B cell (primary cell): ENCODE measurements at regions not wholly inside any gene's neighbourhood (a gene's known extent, or its start where the extent isn't known, plus 50 kb on each side); places are given as distances from the start of the nearest gene placed in this dataset.

ENCODE experiments used
- ATAC-seq: fragments of 200-7000 bp; cut with Tn5 transposase; one replicate; pipeline ENCODE4 v1.10.0; 2021; ENCODE audit warnings: low read depth, mild to moderate bottlenecking, moderate number of reproducible peaks, moderate library complexity
- CTCF ChIA-PET: fragments of 350-600 bp; sonication (Branson Sonifier 250); formaldehyde crosslinking; loops from one replicate; lab custom pipeline; 2021; ENCODE audit warnings: antibody characterized with exemption, inconsistent platforms; lab: Charles Lee
- POLR2A ChIA-PET: fragments of 350-600 bp; sonication (Branson Sonifier 250); formaldehyde crosslinking; loops from one replicate; lab custom pipeline; 2021; ENCODE audit warnings: antibody characterized with exemption; lab: Charles Lee
- DNase-seq: peaks from one replicate; pipeline ENCODE4 v3.0.0; 2013
- H2AFZ ChIP-seq: 2 replicates; pipeline ENCODE4 v1.6.1; 2012; ENCODE audit warnings: mild to moderate bottlenecking, low read depth, low read length; ENCODE audit not compliant: insufficient read depth, poor library complexity, severe bottlenecking
- H3K27ac ChIP-seq, 2 donors: 1 replicate in 1 of 2; 2 replicates in 1 of 2; pipeline ENCODE4 v1.5.1; 2012 to 2013; ENCODE audit warnings: low read length in 2 of 2, mild to moderate bottlenecking in 2 of 2, moderate library complexity in 1 of 2
- H3K27me3 ChIP-seq, 4 experiments: fragments of 200-600 bp in 1 of 4; sonication (generic) in 1 of 4; replicated peaks in 1 of 4; 1 replicate in 2 of 4; 2 replicates in 2 of 4; pipeline versions ENCODE4 v1.6.1 to v1.7.0; 2013 to 2016; ENCODE audit warnings: low read length in 3 of 4, mild to moderate bottlenecking in 2 of 4, mixed read lengths in 1 of 4, moderate library complexity in 1 of 4; ENCODE audit not compliant: insufficient read depth in 4 of 4, control insufficient read depth in 3 of 4; ENCODE audit errors: control extremely low read depth in 1 of 4
- H3K36me3 ChIP-seq, 2 experiments: replicated peaks in 1 of 2; 1 replicate in 1 of 2; 2 replicates in 1 of 2; pipeline versions ENCODE4 v1.6.1 to v1.7.1; 2013; ENCODE audit warnings: low read length in 1 of 2; ENCODE audit not compliant: insufficient read depth in 2 of 2, control insufficient read depth in 1 of 2; ENCODE audit errors: control extremely low read depth in 1 of 2, extremely low read depth in 1 of 2
- H3K4me1 ChIP-seq, 2 donors: fragments of 200-600 bp in 1 of 2; sonication (generic) in 1 of 2; 1 replicate in 1 of 2; 2 replicates in 1 of 2; pipeline versions ENCODE4 v1.5.1 to v1.6.1; 2013 to 2017; ENCODE audit warnings: low read length in 2 of 2; ENCODE audit not compliant: control insufficient read depth in 2 of 2, insufficient read depth in 2 of 2
- H3K4me2 ChIP-seq: replicated peaks from 2 replicates; pipeline ENCODE3; 2012; ENCODE audit warnings: mild to moderate bottlenecking, low read depth, low read length; ENCODE audit not compliant: poor library complexity, severe bottlenecking
- H3K4me3 ChIP-seq, 5 experiments: fragments of 200-600 bp in 1 of 5; sonication (generic) in 1 of 5; 1 replicate in 3 of 5; 2 replicates in 2 of 5; pipeline versions ENCODE4 v1.5.1 to v1.7.0; 2011 to 2016; ENCODE audit warnings: low read length in 4 of 5, mild to moderate bottlenecking in 4 of 5, low read depth in 2 of 5, control low read depth in 1 of 5, moderate library complexity in 1 of 5; ENCODE audit not compliant: insufficient read depth in 1 of 5; ENCODE audit errors: control extremely low read depth in 1 of 5, extremely low read depth in 1 of 5
- H3K79me2 ChIP-seq: fragments of 200-600 bp; sonication (generic); one replicate; pipeline ENCODE4 v1.6.0; 2016; ENCODE audit warnings: low read length; ENCODE audit not compliant: control insufficient read depth, insufficient read depth
- H3K9ac ChIP-seq: fragments of 200-600 bp; sonication (generic); 2 replicates; pipeline ENCODE4 v1.6.1; 2017; ENCODE audit warnings: mild to moderate bottlenecking, low read length, moderate library complexity
- H3K9me3 ChIP-seq, 3 donors: one replicate each; pipeline versions ENCODE4 v1.6.1 to v1.7.1; 2013; ENCODE audit warnings: low read length in 2 of 3; ENCODE audit not compliant: control insufficient read depth in 2 of 3, insufficient read depth in 1 of 3; ENCODE audit errors: control extremely low read depth in 1 of 3
- H4K20me1 ChIP-seq: 2 replicates; pipeline ENCODE4 v1.6.0; 2012; ENCODE audit warnings: mild to moderate bottlenecking, low read length; ENCODE audit not compliant: insufficient read depth, control insufficient read depth, poor library complexity, severe bottlenecking
- H3K27ac Mint-ChIP-seq: one replicate; pipeline ENCODE4 v1.8.0; 2021; ENCODE audit warnings: mixed read lengths
- H3K27me3 Mint-ChIP-seq: one replicate; pipeline ENCODE4 v1.8.0; 2021; ENCODE audit warnings: mixed read lengths
- H3K4me1 Mint-ChIP-seq: one replicate; pipeline ENCODE4 v1.8.0; 2021; ENCODE audit warnings: mixed read lengths
- H3K4me3 Mint-ChIP-seq: one replicate; pipeline ENCODE4 v1.8.0; 2021; ENCODE audit warnings: mixed read lengths
- H3K9me3 Mint-ChIP-seq: one replicate; pipeline ENCODE4 v1.8.0; 2022; ENCODE audit warnings: mixed read lengths; ENCODE audit not compliant: insufficient read depth
- EZH2 ChIP-seq: IDR thresholded peaks from 2 replicates; pipeline ENCODE4 v1.6.1; 2012; ENCODE audit warnings: borderline replicate concordance, low read depth, mild to moderate bottlenecking, moderate library complexity, low read length; ENCODE audit not compliant: insufficient read depth, poor library complexity, severe bottlenecking
- WGBS: methylation state at CpG from one replicate; pipeline ENCODE4 v1.1.5; 2013; ENCODE audit warnings: missing lambda C conversion rate; ENCODE audit not compliant: insufficient coverage; 5-methylcytosine and 5-hydroxymethylcytosine counted together
- intact Hi-C: fragments of 100-400 bp; cut with micrococcal nuclease; formaldehyde crosslinking; loops from one replicate; pipeline ENCODE4 v1.10.0; 2022
- TF ChIP-seq, protein P1 (sequence below): fragments of 200-600 bp; IDR thresholded peaks from one replicate; pipeline ENCODE4 v1.8.0; 2022; ENCODE audit warnings: antibody characterized with exemption, mild to moderate bottlenecking

DNA sequence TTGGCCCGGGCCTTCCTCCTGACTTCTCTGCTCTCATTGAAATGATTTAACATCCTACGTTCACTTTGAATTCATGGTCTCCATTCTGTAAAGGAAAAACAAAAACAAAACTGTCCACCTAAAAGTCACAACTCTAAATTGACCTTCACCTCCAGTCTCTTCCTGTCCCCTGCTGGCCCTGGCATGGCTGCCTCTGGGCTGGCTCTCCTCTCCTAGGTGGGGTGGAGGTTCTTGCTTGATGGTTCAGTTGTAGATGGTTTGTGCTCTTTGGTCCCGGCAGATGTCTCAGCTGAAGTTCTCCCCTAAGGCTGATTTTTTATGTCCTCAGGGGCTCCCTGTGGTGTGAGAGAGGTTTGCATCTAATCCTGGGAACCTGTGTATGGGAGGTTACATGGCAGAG lies 121.1 kb downstream of the ACKR3 start:
- no peaks in the 10 kb centered on the region for H3K9me3 Mint-ChIP-seq
- POLR2A ChIA-PET, result no interaction called here
- no peak for ATAC-seq

DNA sequence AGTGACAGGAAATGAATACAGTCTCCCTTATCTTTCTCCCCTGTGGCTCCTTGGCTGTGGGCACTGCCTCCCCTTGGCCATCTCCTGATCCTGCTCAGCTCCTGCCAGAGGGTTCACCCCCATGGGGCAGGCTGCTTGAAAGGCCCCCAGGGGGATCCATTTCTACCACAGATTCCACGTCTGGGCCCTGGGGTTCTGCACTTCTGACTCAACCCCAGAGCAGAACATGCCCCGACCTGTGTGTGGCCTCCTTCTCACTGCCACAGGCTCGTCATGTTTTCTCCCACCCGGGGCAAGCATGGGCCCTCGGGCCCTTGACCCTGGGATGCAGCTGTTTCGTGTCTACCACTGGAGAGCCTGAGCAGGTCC lies 122.2 kb downstream of the ACKR3 start:
- H3K27ac Mint-ChIP-seq, result no peak overlapping the region
- TF ChIP-seq EZH2, result no peak
- TF ChIP-seq, protein P1, sequence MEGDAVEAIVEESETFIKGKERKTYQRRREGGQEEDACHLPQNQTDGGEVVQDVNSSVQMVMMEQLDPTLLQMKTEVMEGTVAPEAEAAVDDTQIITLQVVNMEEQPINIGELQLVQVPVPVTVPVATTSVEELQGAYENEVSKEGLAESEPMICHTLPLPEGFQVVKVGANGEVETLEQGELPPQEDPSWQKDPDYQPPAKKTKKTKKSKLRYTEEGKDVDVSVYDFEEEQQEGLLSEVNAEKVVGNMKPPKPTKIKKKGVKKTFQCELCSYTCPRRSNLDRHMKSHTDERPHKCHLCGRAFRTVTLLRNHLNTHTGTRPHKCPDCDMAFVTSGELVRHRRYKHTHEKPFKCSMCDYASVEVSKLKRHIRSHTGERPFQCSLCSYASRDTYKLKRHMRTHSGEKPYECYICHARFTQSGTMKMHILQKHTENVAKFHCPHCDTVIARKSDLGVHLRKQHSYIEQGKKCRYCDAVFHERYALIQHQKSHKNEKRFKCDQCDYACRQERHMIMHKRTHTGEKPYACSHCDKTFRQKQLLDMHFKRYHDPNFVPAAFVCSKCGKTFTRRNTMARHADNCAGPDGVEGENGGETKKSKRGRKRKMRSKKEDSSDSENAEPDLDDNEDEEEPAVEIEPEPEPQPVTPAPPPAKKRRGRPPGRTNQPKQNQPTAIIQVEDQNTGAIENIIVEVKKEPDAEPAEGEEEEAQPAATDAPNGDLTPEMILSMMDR, result no peak
- H3K9me3 ChIP-seq, result peaks cover 0 to 4% (median 0%) of the 10 kb centered on the region in 3 donors

More for the DNA sequence above, 121.1 kb downstream of the ACKR3 start:
- Histone ChIP-seq H3K9ac (no peak overlapping the region), H3K9me3 (peaks cover 0 to 4% (median 0%) of the 10 kb centered on the region in 3 donors), H3K27me3 (peaks cover 0 to 3% (median 1%) of the 10 kb centered on the region in 4 experiments), H3K36me3 (no peaks in the 10 kb centered on the region), H2AFZ (no peak overlapping the region), H3K27ac (no peak overlapping the region), H3K4me1 (no peaks in the 10 kb centered on the region), H4K20me1 (no peaks in the 10 kb centered on the region), H3K4me3 (no peak overlapping the region), H3K4me2 (no peak overlapping the region), H3K79me2 (no peaks in the 10 kb centered on the region)
- TF ChIP-seq, protein P1, result no peak
- TF ChIP-seq EZH2, result no peak
- WGBS, result 74% methylated on average over 2 of the region's 3 CpGs
- CTCF ChIA-PET, result interaction anchor here (0.7 kb wide), 1 partner anchor 124 kb away, joined by 4 read pairs; no protein-coding TSS in a partner anchor
- no peaks in the 10 kb centered on the region for H3K4me1 Mint-ChIP-seq
- no peak overlapping the region for H3K4me3 Mint-ChIP-seq
- H3K27me3 Mint-ChIP-seq, result peaks cover 21% of the 10 kb centered on the region
- H3K27ac Mint-ChIP-seq, result no peak overlapping the region
- intact Hi-C loops, result no loop called here
- no peak for DNase-seq

More for the DNA sequence above, 122.2 kb downstream of the ACKR3 start:
- peaks cover 0 to 3% (median 1%) of the 10 kb centered on the region in 4 experiments for H3K27me3 ChIP-seq
- H3K4me3 ChIP-seq, result no peak overlapping the region
- ATAC-seq (no peak), DNase-seq (no peak)
- POLR2A ChIA-PET, result no interaction called here
- CTCF ChIA-PET, result no interaction called here
- Mint-ChIP-seq H3K9me3 (no peaks in the 10 kb centered on the region), H3K4me1 (no peaks in the 10 kb centered on the region), H3K27me3 (peaks cover 15% of the 10 kb centered on the region), H3K4me3 (no peak overlapping the region)
- WGBS, result 80% methylated on average over 5 of the region's 6 CpGs
- H3K36me3 ChIP-seq, result no peaks in the 10 kb centered on the region
- intact Hi-C loops, result no loop called here
- no peak overlapping the region for H2AFZ ChIP-seq
- no peaks in the 10 kb centered on the region for H4K20me1 ChIP-seq
- no peak overlapping the region for H3K4me2 ChIP-seq
- no peaks in the 10 kb centered on the region for H3K79me2 ChIP-seq
- no peaks in the 10 kb centered on the region for H3K4me1 ChIP-seq
- H3K9ac ChIP-seq, result no peak overlapping the region
- H3K27ac ChIP-seq, result no peak overlapping the region
